Neural progenitor cell (in vitro differentiated cells): ENCODE measurements at regions not wholly inside any gene's neighbourhood (a gene's known extent, or its start where the extent isn't known, plus 50 kb on each side); places are given as distances from the start of the nearest gene placed in this dataset.

Experiments
- DNase-seq: peaks from one replicate; pipeline ENCODE4 v3.0.0-alpha.2; 2016; ENCODE audit warnings: low spot score
- H2AFZ ChIP-seq: fragments of 200-600 bp; sonication (generic); replicated peaks from 2 replicates; pipeline ENCODE4 v1.6.1; 2016; ENCODE audit warnings: antibody characterized with exemption
- H3F3A ChIP-seq: fragments of 200-600 bp; sonication (generic); 2 replicates; pipeline ENCODE4 v1.6.1; 2016; ENCODE audit warnings: antibody characterized with exemption, low read depth
- H3K27ac ChIP-seq: fragments of 200-600 bp; sonication (generic); 2 replicates; pipeline ENCODE4 v1.5.1; 2016; ENCODE audit warnings: mild to moderate bottlenecking
- H3K27me3 ChIP-seq: fragments of 200-600 bp; sonication (generic); 2 replicates; pipeline ENCODE4 v1.6.1; 2016; ENCODE audit warnings: mild to moderate bottlenecking, moderate library complexity
- H3K36me3 ChIP-seq: fragments of 200-600 bp; sonication (generic); 2 replicates; pipeline ENCODE4 v1.5.1; 2016
- H3K4me1 ChIP-seq: fragments of 200-600 bp; sonication (generic); 2 replicates; pipeline ENCODE4 v1.6.1; 2016; ENCODE audit warnings: mixed run types
- H3K4me2 ChIP-seq: fragments of 200-600 bp; sonication (generic); 2 replicates; pipeline ENCODE4 v1.6.1; 2016
- H3K4me3 ChIP-seq: fragments of 200-600 bp; sonication (generic); 2 replicates; pipeline ENCODE4 v1.5.1; 2016
- H3K79me2 ChIP-seq: fragments of 200-600 bp; sonication (generic); 2 replicates; pipeline ENCODE4 v1.6.1; 2016; ENCODE audit warnings: low read depth
- H3K9ac ChIP-seq: fragments of 200-600 bp; sonication (generic); 2 replicates; pipeline ENCODE4 v1.6.1; 2016
- H3K9me3 ChIP-seq: fragments of 200-600 bp; sonication (generic); 2 replicates; pipeline ENCODE4 v1.5.1; 2016; ENCODE audit warnings: low read depth
- H4K20me1 ChIP-seq: fragments of 200-600 bp; sonication (generic); 2 replicates; pipeline ENCODE4 v1.6.1; 2016; ENCODE audit warnings: low read depth
- H3K27ac Mint-ChIP-seq: 3 replicates; pipeline ENCODE4 v1.8.0; 2021; ENCODE audit warnings: mixed read lengths
- H3K27me3 Mint-ChIP-seq: 2 replicates; pipeline ENCODE4 v1.8.0; 2022; ENCODE audit warnings: low read depth, mild to moderate bottlenecking, inconsistent platforms, moderate library complexity, mixed read lengths; ENCODE audit not compliant: insufficient read depth
- H3K36me3 Mint-ChIP-seq: 3 replicates; pipeline ENCODE4 v1.8.0; 2021; ENCODE audit warnings: mixed read lengths
- H3K4me1 Mint-ChIP-seq: 3 replicates; pipeline ENCODE4 v1.8.0; 2021; ENCODE audit warnings: mixed read lengths
- H3K4me3 Mint-ChIP-seq: 3 replicates; pipeline ENCODE4 v1.8.0; 2021; ENCODE audit warnings: mild to moderate bottlenecking, moderate library complexity, mixed read lengths
- H3K9me3 Mint-ChIP-seq: 3 replicates; pipeline ENCODE4 v1.8.0; 2020; ENCODE audit warnings: mixed read lengths
- EZH2 ChIP-seq: fragments of 200-600 bp; sonication (generic); IDR thresholded peaks from 2 replicates; pipeline ENCODE4 v1.6.1; 2017; ENCODE audit warnings: antibody characterized with exemption, mild to moderate bottlenecking, moderate library complexity
- EZH2phosphoT487 ChIP-seq: fragments of 200-600 bp; sonication (generic); IDR thresholded peaks from 2 replicates; pipeline ENCODE4 v1.6.1; 2017; ENCODE audit warnings: antibody characterized with exemption
- TF ChIP-seq, protein P1 (sequence below): fragments of 200-600 bp; sonication (generic); IDR thresholded peaks from 2 replicates; pipeline ENCODE4 v1.5.1; 2017; ENCODE audit warnings: antibody characterized with exemption, mild to moderate bottlenecking

DNA sequence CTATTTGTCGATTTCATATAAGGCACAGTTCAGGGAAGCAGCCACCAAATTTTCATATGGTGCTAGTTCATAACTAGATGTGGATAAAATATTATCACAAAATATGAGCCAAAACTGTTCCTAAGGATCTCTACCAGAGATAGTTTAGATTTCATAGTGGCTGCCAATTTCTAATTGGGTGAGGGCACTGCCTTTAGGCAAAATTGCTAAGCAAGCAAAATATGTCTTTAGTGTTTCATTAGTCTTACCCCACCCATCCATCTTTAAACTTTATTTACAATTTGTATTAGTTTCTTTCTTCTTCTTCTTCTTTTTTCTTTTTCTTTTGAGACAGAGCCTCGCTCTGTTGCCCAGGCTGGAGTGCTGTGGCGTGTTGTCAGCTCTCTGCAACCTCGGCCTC lies 77.1 kb upstream of the SLC4A10 start:
- H3K9me3 Mint-ChIP-seq, result no peaks in the 10 kb centered on the region
- Histone ChIP-seq H3K79me2 (no peaks in the 10 kb centered on the region), H3K9ac (no peak overlapping the region), H3K4me1 (no peaks in the 10 kb centered on the region), H3K4me2 (no peak overlapping the region), H2AFZ (no peak overlapping the region), H3F3A (no peaks in the 10 kb centered on the region), H3K4me3 (no peak overlapping the region), H3K9me3 (no peaks in the 10 kb centered on the region), H4K20me1 (no peaks in the 10 kb centered on the region), H3K27me3 (no peaks in the 10 kb centered on the region), H3K27ac (no peak overlapping the region), H3K36me3 (no peaks in the 10 kb centered on the region)
- H3K4me3 Mint-ChIP-seq, result no peak overlapping the region
- H3K36me3 Mint-ChIP-seq, result no peaks in the 10 kb centered on the region
- TF ChIP-seq EZH2 (no peak), EZH2phosphoT487 (no peak)
- TF ChIP-seq, protein P1, sequence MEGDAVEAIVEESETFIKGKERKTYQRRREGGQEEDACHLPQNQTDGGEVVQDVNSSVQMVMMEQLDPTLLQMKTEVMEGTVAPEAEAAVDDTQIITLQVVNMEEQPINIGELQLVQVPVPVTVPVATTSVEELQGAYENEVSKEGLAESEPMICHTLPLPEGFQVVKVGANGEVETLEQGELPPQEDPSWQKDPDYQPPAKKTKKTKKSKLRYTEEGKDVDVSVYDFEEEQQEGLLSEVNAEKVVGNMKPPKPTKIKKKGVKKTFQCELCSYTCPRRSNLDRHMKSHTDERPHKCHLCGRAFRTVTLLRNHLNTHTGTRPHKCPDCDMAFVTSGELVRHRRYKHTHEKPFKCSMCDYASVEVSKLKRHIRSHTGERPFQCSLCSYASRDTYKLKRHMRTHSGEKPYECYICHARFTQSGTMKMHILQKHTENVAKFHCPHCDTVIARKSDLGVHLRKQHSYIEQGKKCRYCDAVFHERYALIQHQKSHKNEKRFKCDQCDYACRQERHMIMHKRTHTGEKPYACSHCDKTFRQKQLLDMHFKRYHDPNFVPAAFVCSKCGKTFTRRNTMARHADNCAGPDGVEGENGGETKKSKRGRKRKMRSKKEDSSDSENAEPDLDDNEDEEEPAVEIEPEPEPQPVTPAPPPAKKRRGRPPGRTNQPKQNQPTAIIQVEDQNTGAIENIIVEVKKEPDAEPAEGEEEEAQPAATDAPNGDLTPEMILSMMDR, result no peak
- no peak for DNase-seq
- no peaks in the 10 kb centered on the region for H3K4me1 Mint-ChIP-seq
- H3K27me3 Mint-ChIP-seq, result peaks cover 2% of the 10 kb centered on the region
- H3K27ac Mint-ChIP-seq, result no peak overlapping the region

DNA sequence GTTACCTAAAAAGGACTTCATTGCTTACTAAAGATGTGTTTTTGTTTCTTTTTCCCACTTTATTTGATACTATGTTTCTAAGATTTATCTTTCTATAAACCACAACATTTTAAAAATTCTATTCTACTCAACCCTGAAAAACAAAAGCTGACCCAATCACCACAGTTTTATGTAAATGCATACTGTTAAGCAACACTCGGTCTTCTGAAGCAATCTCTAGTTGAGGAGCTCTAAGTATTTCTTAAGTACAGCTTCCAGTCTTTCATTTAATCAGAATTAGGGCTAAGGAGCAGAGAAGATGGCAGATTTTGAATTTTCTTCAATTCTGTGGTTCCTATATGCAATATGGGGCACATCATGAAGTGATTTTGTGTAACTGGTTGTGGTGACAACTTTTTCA lies 72.2 kb upstream of the SLC4A10 start:
- H3K27ac Mint-ChIP-seq, result no peak overlapping the region
- peaks cover 3% of the 10 kb centered on the region for H3K4me1 Mint-ChIP-seq
- Histone ChIP-seq H3F3A (no peaks in the 10 kb centered on the region), H3K79me2 (no peaks in the 10 kb centered on the region), H4K20me1 (no peaks in the 10 kb centered on the region), H3K27ac (no peak overlapping the region), H3K9me3 (no peaks in the 10 kb centered on the region), H3K36me3 (no peaks in the 10 kb centered on the region), H3K4me2 (no peak overlapping the region), H3K9ac (no peak overlapping the region), H3K27me3 (no peaks in the 10 kb centered on the region), H2AFZ (no peak overlapping the region), H3K4me1 (peaks cover 12% of the 10 kb centered on the region), H3K4me3 (no peak overlapping the region)
- no peaks in the 10 kb centered on the region for H3K36me3 Mint-ChIP-seq
- TF ChIP-seq EZH2 (no peak), EZH2phosphoT487 (no peak)
- TF ChIP-seq, protein P1, result no peak
- no peaks in the 10 kb centered on the region for H3K9me3 Mint-ChIP-seq
- no peak overlapping the region for H3K4me3 Mint-ChIP-seq
- no peak for DNase-seq
- peaks cover 2% of the 10 kb centered on the region for H3K27me3 Mint-ChIP-seq

DNA sequence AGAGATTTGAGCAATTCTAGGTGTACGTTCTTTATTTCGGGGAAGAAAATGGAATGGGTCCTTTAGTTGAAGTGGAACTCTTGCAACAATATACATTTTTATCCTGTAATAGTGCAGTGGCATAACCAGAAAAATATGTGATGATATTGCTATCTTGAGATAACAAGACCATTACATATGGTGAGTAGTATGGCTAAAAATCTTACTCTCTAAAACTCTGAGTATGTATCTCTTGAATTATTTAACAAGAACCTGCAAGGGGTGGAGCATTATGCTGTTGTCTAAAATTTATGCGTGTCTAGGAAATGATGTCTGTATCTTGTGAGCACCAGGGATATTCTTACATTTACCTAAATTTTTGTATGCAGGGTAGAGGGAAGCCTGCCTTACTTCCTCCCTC lies 68.4 kb upstream of the SLC4A10 start:
- H3K36me3 ChIP-seq, result no peaks in the 10 kb centered on the region
- H4K20me1 ChIP-seq, result no peaks in the 10 kb centered on the region
- H3K27me3 ChIP-seq, result no peaks in the 10 kb centered on the region
- peaks cover 12% of the 10 kb centered on the region for H3K4me1 ChIP-seq
- H3F3A ChIP-seq, result no peaks in the 10 kb centered on the region
- no peak overlapping the region for H2AFZ ChIP-seq
- no peak overlapping the region for H3K9ac ChIP-seq
- Mint-ChIP-seq H3K4me3 (no peak overlapping the region), H3K27ac (no peak overlapping the region), H3K9me3 (peaks cover under 1% of the 10 kb centered on the region), H3K36me3 (no peaks in the 10 kb centered on the region), H3K4me1 (peaks cover 3% of the 10 kb centered on the region), H3K27me3 (peaks cover 2% of the 10 kb centered on the region)
- H3K4me3 ChIP-seq, result no peak overlapping the region
- H3K27ac ChIP-seq, result no peak overlapping the region
- no peaks in the 10 kb centered on the region for H3K79me2 ChIP-seq
- H3K4me2 ChIP-seq, result no peak overlapping the region
- H3K9me3 ChIP-seq, result no peaks in the 10 kb centered on the region
- TF ChIP-seq, protein P1, result no peak
- TF ChIP-seq EZH2 (no peak), EZH2phosphoT487 (no peak)
- DNase-seq, result no peak

DNA sequence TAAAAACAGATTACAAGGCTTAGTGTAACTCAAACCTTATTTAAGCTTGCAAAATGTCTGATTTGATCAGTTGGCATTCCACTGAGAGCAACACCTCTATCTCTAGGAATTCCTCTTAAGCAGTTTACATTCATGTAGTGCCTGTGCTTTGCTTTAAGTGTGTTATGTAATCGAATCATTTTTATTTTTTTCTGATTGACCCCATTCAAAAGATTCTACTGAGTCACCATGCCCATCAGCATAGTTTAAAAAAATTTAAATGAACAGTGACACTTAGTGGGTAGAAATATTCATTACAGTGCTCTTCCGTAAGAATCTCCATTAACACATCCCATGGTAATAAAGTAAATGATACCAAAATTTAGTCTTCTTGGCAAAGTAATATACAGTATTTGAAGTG lies 67.8 kb upstream of the SLC4A10 start:
- Histone ChIP-seq H3K4me3 (no peak overlapping the region), H3K27ac (no peak overlapping the region), H3K27me3 (no peaks in the 10 kb centered on the region), H3K4me1 (peaks cover 12% of the 10 kb centered on the region), H3K9ac (no peak overlapping the region), H4K20me1 (no peaks in the 10 kb centered on the region), H3K79me2 (no peaks in the 10 kb centered on the region), H3K9me3 (no peaks in the 10 kb centered on the region), H2AFZ (no peak overlapping the region), H3K36me3 (no peaks in the 10 kb centered on the region), H3K4me2 (no peak overlapping the region), H3F3A (no peaks in the 10 kb centered on the region)
- peaks cover 3% of the 10 kb centered on the region for H3K4me1 Mint-ChIP-seq
- peaks cover 2% of the 10 kb centered on the region for H3K9me3 Mint-ChIP-seq
- H3K27me3 Mint-ChIP-seq, result peaks cover 2% of the 10 kb centered on the region
- DNase-seq, result no peak
- no peak overlapping the region for H3K27ac Mint-ChIP-seq
- TF ChIP-seq EZH2phosphoT487, result no peak
- TF ChIP-seq, protein P1, result peak; percentile 23
- H3K4me3 Mint-ChIP-seq, result no peak overlapping the region
- H3K36me3 Mint-ChIP-seq, result no peaks in the 10 kb centered on the region
